Astrocyte of the cerebellum (primary cell): ENCODE measurements at regions not wholly inside any gene's neighbourhood (a gene's known extent, or its start where the extent isn't known, plus 50 kb on each side); places are given as distances from the start of the nearest gene placed in this dataset.

Experiments used
- DNase-seq: peaks from one replicate; pipeline ENCODE4 v3.0.0-alpha.2; 2011; ENCODE audit warnings: low read depth
- H3K4me3 ChIP-seq: 2 replicates; pipeline ENCODE4 v1.5.1; 2011; ENCODE audit warnings: mild to moderate bottlenecking, low read depth, low read length, moderate library complexity
- in situ Hi-C: cut with HindIII; loops from 2 replicates; pipeline ENCODE4 v1.10.0; 2017; ENCODE audit warnings: low sequenced_read_pairs
- TF ChIP-seq, protein P1 (sequence below): IDR thresholded peaks from 2 replicates; pipeline ENCODE4 v1.5.1; 2012; ENCODE audit warnings: low read length, low read depth, moderate library complexity, mild to moderate bottlenecking; ENCODE audit errors: missing control alignments

DNA sequence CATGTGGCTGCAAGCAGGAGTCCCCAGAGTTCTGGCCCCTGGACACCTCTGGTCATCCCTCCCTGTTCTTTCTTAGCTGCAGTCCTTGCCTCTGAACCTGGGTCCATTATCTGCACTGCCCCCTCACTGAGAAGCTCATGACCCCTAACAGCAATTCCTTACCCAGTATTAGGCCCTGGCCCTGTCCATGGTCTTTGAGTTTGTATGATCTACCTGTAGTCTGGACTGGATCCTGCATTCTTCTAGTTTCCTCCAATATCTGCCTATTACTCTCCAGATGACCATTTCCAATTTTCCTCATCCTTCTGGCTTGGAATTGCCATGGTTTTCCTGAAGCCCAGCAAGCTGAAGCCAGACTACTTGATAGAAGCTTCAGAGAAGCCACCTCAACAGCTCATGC is 302.4 kb upstream of the HS6ST1 start:
- TF ChIP-seq, protein P1, sequence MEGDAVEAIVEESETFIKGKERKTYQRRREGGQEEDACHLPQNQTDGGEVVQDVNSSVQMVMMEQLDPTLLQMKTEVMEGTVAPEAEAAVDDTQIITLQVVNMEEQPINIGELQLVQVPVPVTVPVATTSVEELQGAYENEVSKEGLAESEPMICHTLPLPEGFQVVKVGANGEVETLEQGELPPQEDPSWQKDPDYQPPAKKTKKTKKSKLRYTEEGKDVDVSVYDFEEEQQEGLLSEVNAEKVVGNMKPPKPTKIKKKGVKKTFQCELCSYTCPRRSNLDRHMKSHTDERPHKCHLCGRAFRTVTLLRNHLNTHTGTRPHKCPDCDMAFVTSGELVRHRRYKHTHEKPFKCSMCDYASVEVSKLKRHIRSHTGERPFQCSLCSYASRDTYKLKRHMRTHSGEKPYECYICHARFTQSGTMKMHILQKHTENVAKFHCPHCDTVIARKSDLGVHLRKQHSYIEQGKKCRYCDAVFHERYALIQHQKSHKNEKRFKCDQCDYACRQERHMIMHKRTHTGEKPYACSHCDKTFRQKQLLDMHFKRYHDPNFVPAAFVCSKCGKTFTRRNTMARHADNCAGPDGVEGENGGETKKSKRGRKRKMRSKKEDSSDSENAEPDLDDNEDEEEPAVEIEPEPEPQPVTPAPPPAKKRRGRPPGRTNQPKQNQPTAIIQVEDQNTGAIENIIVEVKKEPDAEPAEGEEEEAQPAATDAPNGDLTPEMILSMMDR: no peak
- DNase-seq: no peak
- no peak overlapping the region for H3K4me3 ChIP-seq
- in situ Hi-C loops: no loop called here

DNA sequence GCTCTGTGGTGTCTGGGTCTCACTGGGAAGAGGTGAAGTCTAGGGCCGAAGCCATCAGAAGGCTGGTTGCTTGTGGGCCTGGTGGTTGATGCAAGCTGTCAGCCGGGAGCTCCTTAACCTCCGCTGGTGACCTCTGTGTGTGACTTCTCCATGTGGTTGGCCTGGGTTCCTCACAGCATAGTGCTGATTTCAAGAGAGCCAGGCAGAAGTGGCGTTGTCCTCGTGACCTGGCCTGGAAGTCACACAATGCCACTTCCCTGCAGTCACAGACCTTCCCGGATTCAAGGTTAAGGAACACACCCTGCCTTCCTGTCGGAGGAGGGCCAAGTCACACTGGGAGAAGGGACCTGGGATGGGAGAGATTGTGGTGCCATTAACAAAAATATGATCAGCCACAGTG is 303.7 kb upstream of the HS6ST1 start:
- no peak overlapping the region for H3K4me3 ChIP-seq
- in situ Hi-C loops: no loop called here
- TF ChIP-seq, protein P1: no peak
- DNase-seq: no peak

- no peak for DNase-seq
- in situ Hi-C loops: no loop called here
- TF ChIP-seq, protein P1: no peak
Observed at GRCh38 chr2:128622955-128623620, 304.4 kb upstream of the HS6ST1 start.

GRCh38 chr2:128623776-128624761 is 305.4 kb upstream of the HS6ST1 start:
- in situ Hi-C loops: no loop called here
- TF ChIP-seq, protein P1: no peak
- H3K4me3 ChIP-seq: no peak overlapping the region
- DNase-seq: peak; percentile 96

More at GRCh38 chr2:128622955-128623620, 304.4 kb upstream of the HS6ST1 start:
- H3K4me3 ChIP-seq: no peak overlapping the region

- in situ Hi-C loops: no loop called here
- no peak for DNase-seq
- no peak overlapping the region for H3K4me3 ChIP-seq
- TF ChIP-seq, protein P1: no peak
Observed at GRCh38 chr2:128624956-128625355, 306.3 kb upstream of the HS6ST1 start.

GRCh38 chr2:128625421-128625820 is 306.8 kb upstream of the HS6ST1 start:
- H3K4me3 ChIP-seq: no peak overlapping the region
- in situ Hi-C loops: no loop called here
- TF ChIP-seq, protein P1: no peak
- no peak for DNase-seq
